Stimulated activated CD8-positive, alpha-beta memory T cell treated with anti-CD3 and anti-CD28 coated beads, Interleukin-4, amount 100 ng/mL, for 4 hours (primary cell): ENCODE measurements at regions not wholly inside any gene's neighbourhood (a gene's known extent, or its start where the extent isn't known, plus 50 kb on each side); places are given as distances from the start of the nearest gene placed in this dataset.

Source experiments
- DNase-seq, 2 donors: peaks; one replicate each; pipeline ENCODE4 v3.0.0-alpha.2; 2020; ENCODE audit warnings: low read depth in 2 of 2, low spot score in 1 of 2

DNA sequence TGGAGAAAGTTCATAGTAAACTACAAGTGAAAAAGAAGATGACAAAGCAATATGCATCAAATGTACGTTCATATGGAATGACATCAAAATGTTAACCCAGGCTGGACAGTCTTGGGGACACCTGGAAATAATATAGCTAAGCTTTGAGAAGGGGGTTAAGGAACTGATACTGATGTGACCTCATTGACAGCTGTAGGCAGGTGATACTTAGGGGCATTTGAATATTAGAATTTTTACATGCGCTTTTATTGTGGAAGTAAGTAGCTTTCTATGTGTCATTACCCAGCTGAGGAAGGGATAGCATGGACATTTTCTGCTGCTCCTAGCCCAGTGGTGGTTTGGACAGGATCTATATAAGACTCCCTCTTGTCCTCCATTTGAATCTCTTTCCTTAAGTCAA is 299.7 kb downstream of the CWC27 start:
- DNase-seq: no peak

DNA sequence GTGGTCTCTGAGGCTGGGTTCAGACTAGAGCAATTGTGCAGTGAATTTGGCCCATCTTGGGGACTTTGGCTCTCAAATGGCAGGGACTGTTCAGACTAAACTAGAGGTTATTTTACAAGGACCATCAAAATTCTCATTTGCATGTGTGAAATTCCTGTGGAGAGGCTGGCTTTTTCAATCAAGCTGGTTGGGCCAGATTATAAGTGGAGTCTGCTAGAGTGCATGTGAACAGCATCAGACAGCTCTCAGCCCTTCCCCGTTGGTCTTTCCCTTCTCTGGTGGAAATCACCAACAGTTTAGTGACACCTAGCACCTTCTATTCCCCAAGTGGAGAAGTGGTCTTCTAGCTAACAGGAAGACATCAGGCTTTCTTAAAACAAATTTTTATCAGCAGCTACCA is 301.3 kb downstream of the CWC27 start:
- no peak for DNase-seq

DNA sequence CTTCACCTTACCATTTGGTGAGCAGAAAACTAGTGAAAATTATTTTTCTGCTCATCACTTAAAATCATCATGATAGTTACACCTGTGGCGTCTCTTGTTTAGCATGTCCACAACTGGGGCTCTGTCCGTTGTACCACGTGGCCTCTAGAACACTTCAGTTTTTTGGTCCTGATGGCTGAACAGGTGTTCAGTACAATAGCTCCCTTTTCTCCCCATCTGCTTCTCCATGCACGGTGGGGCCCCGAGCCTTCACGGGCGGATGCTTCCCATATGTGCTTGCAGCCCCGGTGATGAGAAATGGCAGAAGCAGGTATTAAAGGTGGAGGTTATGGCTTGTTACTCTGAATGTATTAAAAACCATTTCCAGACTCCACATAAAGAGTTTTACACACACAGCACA is 304.1 kb downstream of the CWC27 start:
- no peak for DNase-seq

DNA sequence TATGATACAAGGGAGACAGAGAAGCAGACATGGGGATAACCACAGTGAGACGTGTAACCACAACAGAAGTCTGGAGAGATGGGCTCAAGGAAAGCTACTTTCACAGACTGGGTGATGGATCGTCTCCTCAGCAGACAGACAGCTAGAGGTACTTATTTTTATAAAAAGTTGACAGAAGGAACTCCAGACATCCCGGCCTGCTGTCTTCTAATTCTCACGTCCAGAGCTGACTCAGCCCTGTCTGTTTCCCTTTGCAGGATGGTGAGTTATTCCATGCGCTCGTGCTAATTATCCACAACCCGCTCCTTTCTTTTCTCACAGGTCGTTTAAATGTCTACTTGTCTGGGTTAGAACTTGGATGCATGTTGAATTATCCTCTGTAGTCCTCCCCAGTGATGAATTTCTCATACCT is 304.5 kb downstream of the CWC27 start:
- no peak for DNase-seq

DNA sequence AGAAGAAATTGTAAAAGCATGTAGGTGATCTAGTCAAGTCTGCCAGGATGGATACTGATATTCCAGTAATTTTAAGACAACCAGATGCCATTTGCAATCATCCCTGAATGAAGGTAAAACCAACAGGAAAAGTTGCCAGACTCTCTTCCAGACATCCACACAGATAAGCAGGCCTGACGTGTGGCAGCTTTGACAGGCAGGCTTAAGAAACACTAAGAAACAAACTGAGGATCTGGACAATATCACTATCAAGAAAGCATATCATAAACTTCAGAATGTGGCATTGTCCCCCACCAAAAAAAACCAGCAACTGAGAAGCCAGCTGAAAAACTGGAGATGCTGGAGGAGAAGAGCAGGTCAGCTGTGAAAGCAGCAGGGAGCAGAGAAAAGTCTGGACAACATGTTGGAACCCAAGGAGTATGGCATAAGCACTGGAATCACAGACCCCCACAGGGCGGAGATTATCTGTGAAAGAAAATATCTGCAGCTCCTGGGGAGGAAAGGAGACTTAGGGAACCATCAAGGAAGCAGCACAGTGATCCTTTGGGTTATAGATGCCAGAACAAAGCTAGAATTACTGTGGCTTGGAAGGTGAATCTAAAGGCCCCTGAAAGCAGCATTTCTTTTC is 307.0 kb downstream of the CWC27 start:
- no peak for DNase-seq

DNA sequence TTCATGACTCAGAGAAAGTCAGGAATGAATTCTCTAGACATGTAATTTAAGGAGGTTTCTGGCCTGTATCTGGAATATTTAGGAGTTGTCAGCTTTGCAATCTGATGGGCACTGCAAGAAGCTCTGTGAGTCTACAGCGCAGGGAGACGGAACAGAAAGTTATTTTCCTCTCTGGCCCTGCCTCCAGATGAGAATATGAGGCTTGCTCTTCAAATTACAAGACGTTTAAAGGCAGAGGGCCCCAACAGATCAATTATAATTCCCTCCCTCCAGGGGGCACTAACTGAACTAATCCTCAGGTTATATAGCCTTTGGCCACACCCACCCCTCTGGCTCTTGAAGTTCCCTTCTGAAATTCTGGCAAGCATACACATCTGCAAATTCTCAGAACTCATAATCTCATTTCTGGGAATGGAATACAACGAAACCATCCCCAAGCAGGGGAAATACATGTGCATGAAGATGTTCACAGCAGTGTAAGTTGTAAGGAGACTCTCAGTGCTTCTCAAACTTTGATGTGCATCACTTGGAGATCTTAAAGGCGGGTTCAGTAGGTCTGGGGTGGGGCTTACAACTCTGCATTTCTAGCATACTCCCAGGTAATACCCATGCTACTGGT is 307.6 kb downstream of the CWC27 start:
- peak in 1 of 2 donors; percentile 22 for DNase-seq

DNA sequence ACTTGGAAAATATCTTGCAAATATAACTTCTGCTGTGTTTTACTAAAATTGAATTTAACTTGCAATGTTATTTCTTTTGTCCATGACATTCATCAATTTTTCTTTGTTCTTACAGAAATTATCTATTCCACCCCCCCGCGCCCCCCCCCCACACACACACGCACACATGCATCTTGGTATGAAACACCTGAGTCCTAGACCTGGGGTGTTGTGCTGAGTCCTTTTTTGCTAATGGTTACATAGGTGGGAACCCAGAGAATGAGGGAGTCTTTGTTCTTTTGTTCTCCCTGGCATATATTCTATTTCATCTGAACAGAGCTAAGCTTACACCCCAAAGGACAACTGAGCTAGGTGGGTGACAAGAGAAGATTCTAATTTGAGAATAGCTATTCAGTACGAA is 308.9 kb downstream of the CWC27 start:
- DNase-seq: no peak

DNA sequence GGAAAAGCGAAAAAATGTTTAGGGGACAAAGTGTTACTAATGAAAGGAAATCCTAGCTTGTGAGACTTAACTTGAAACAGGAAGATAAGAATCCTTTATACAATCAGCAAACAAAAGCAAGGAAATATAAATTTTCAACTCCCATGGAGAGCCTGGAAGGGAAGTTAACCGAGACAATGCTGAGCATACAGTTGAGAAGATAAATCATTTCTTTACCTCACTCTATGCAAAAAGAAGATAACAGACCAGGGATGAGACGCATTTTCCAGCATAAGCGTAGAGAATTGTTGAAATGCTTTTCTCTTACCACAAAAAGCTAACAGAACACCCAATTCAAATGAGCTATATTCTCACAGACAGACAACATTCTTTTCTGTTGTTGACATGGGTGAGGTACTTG is 309.6 kb downstream of the CWC27 start:
- no peak for DNase-seq

DNA sequence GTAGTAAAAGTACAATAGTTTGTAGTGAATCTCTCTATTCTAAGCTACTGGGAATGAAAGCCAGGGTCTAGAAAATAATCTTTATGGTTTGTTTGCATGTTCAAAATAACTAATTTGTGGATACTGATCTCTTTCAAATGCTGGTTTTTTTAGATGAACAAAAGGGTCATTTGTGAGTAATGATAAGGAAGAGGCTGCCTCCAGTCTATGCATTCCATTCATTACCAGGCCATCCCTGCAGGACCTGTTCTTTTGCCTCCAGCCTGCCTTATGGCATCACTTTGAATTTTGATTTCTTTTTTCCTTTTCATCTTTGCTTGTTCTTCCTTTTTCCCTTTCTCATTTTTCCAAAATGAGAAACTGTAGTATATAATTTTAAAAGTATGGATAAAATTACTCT is 312.3 kb downstream of the CWC27 start:
- DNase-seq: no peak

DNA sequence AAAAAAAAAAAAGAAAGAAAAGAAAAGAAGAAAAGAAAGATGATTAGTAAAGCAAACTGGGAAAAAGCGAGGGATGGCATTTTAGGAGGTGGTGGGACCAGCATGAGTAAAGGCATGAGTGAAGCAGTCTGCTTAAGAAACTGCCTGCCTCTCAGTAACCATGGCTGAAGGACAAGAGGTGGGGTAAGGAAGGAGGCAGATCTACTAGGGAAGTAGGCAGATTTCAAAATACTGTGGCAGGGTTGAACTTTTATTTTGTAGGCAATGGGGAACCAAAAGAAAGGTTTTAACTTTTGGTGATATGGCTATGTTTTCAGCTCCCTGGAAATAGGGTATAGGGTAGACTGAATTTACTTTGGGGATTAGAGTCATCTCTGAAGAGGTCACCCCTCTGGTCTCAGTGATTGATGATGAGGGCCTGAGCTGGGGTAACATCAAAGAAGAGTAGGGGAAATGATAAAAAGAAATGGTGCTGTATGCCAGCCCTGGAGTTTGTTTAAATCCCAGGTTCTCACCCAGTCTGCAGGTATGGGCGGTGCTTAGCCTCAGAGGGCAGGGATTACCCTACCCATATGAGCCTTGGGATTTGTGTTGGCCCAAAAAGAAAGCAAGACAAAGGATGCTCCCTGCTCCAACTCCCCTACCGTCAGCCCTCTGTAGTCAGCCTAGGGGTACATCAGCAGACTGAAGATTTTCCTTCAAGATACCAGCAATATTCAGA is 316.2 kb downstream of the CWC27 start:
- no peak for DNase-seq

DNA sequence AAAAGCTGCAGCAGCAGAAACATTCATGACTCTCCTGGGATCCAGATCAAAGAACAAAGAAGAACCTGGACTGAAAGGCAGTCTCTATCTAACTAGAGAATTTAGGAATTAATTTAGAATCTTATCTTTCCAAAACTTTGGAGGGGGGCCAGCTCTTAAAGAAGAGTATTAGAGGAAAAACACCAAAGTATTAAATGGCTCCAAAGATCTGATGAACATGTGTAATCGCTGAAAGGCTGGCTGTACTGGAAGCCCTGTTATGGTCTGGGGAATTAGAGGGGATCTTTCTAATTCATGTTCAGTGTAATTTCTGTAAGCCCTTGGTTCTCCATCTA is 316.8 kb downstream of the CWC27 start:
- no peak for DNase-seq

DNA sequence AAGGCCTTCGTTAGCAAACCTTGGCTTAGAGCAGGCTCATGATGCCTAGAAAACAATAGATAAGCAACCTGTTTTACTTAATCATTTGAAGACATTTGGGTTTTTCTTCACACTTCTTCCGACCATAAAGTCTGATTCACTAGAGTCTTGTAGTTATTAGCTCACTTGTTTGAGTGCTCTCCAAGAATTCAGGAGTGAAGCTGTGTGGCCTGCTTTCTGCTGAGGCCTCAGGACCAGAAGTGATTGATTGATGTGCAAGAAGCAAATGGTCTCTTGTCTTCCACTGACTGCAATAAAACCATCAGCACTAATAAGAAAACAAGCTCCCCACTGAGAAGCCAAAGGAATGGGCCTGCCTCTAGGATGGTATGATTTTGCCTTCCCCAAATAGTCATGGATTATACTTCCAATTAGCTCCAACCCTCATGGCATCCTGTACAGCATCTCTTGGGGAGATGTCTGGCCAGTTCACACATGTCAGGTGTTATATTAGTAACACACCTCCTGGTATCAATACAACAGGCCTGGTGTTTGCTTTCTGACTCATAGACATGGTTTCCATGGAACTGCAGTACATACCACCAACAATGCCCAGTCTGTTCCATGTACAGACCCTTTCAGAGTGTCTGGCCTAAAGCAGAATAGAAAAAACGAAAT is 317.6 kb downstream of the CWC27 start:
- DNase-seq: no peak

DNA sequence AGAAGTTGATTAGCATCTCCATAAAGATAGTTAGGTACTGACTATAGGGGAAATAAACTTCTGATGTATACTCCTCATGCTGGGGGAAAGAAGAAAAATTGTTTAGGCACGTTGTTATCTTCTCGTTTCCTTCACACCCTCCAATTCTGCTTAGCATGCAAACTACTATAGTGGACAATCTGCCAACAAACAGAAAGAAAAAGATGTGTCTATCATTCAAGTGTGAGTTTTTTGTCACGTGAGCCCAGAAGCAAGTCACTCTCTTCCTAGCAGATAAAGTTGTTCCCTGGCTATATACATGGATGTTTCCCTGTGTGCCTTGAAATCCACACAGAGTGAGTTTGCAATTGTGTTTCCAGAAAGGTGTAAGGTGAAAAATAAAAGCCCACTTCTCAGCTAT is 318.4 kb downstream of the CWC27 start:
- DNase-seq: no peak

DNA sequence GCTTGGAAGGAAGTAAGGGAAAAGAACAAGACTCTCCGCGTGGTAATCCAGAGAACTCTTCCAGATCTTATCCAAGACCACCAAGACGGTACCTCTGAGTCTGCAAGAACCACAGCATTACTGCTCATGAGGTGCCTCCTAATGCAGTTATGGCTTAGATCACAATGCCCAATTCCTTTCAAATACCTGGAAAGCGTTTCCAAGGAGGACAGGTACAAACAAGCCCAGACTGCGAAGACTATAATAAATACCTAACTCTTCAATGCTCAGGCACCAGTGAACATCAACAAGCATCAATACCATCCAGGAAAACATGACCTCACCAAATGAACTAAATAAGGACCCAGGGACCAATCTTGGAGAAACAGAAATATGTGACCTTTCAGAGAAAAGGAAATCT is 325.5 kb downstream of the CWC27 start:
- no peak for DNase-seq

DNA sequence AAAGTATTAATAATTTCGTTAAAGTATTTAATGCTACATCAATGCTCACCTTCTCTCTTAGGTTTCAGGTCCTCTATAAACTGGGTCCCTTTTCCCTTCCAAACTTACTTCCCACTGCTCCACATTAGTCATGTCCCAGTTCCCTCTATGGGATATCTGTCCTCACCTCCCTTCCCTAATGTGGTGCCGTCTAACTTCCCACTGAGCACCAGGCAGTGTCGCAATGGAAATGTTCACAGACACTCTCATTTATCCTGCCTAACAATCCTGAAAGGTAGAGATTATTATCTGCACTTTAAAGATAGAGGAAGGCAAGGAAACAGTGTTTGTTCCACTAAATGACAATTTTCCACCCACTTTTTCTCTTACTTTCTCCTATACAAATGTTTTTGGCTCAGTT is 329.7 kb downstream of the CWC27 start:
- no peak for DNase-seq
